Tibial nerve (tissue), 3 donors: ENCODE measurements at regions not wholly inside any gene's neighbourhood (a gene's known extent, or its start where the extent isn't known, plus 50 kb on each side); places are given as distances from the start of the nearest gene placed in this dataset.

Source experiments
- CTCF ChIP-seq, 5 experiments: fragments of 200-600 bp in 3 of 5; fragments of 450-650 bp in 2 of 5; sonication (generic) in 3 of 5; IDR thresholded peaks; one replicate each; pipeline ENCODE4 v1.5.1; 2016 to 2019; ENCODE audit warnings: antibody characterized with exemption in 5 of 5, mild to moderate bottlenecking in 3 of 5, moderate library complexity in 2 of 5
- POLR2A ChIP-seq, 2 donors: fragments of 450-650 bp; IDR thresholded peaks; one replicate each; pipeline ENCODE4 v1.6.1; 2017; ENCODE audit warnings: antibody characterized with exemption in 2 of 2, mild to moderate bottlenecking in 2 of 2, moderate library complexity in 2 of 2

GRCh38 chr21:36564647-36565046 is 84.7 kb upstream of the CLDN14 start:
- TF ChIP-seq CTCF (IDR thresholded peaks at IDR 0.05) (no peak), POLR2A (IDR thresholded peaks at IDR 0.05) (no peak)
